Medulla oblongata (tissue), 1 donor: ENCODE measurements at regions not wholly inside any gene's neighbourhood (a gene's known extent, or its start where the extent isn't known, plus 50 kb on each side); places are given as distances from the start of the nearest gene placed in this dataset.
"Not testable (repeated sequence)": the region's sequence is repeated elsewhere in the genome, so short reads cannot be mapped to it uniquely, and the experiment has no call there.

Experiments used
- DNase-seq: peaks from one replicate; pipeline ENCODE4 v3.0.0-alpha.2; 2015; ENCODE audit errors: extremely low spot score

- no peak for DNase-seq
Measured at GRCh38 chr17:20941872-20942271, 100.9 kb downstream of the USP22 start.

- no peak for DNase-seq
Measured at GRCh38 chr17:20944014-20944865, 98.6 kb downstream of the USP22 start.

GRCh38 chr17:20947708-20948107 is 95.1 kb downstream of the USP22 start:
- not testable (repeated sequence) for DNase-seq

GRCh38 chr17:20948984-20949777 is 93.6 kb downstream of the USP22 start:
- no peak for DNase-seq
